ENCODE measurements at regions not wholly inside any gene's neighbourhood (a gene's known extent, or its start where the extent isn't known, plus 50 kb on each side); places are given as distances from the start of the nearest gene placed in this dataset.

DNA sequence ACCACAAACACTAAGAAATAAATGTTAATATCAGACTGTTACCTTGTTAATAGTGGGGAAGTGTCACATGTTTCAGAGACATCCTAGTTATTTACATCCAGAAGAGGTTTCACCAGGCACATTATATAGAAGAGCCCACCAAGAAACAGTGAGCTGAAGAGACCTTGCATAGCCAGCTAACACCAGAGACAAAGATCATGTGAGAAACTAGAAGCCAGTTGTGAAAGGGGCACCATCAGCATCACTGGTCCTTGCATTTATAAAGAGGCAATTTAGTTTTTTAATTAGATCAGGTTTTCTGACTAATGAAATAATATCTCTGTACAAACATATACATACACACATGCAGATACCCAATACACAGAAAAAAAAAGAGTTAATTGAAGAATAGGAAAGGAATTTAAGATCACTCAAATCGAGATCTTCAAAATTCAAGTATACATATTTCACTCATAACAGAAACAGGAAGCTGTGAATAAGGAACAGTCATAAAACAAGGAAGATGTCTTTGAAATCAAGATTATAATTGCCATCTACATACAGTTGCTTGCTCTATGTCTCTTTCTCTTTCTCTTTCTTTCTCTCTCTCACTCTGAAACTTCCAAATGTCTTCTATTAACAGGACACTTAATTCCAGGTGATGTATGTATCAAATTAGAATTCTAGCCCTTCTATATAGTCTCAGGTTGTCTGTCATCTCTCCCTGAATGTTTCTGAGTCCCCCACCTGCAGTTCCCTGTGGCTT is 348.7 kb downstream of the ETS1 start:
- TF ChIP-seq, protein P1, sequence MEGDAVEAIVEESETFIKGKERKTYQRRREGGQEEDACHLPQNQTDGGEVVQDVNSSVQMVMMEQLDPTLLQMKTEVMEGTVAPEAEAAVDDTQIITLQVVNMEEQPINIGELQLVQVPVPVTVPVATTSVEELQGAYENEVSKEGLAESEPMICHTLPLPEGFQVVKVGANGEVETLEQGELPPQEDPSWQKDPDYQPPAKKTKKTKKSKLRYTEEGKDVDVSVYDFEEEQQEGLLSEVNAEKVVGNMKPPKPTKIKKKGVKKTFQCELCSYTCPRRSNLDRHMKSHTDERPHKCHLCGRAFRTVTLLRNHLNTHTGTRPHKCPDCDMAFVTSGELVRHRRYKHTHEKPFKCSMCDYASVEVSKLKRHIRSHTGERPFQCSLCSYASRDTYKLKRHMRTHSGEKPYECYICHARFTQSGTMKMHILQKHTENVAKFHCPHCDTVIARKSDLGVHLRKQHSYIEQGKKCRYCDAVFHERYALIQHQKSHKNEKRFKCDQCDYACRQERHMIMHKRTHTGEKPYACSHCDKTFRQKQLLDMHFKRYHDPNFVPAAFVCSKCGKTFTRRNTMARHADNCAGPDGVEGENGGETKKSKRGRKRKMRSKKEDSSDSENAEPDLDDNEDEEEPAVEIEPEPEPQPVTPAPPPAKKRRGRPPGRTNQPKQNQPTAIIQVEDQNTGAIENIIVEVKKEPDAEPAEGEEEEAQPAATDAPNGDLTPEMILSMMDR (conservative IDR thresholded peaks at IDR 0.05; ENCODE audit: low read length): no peak
- no peak for TF ChIP-seq EZH2phosphoT487 (IDR thresholded peaks at IDR 0.05; ENCODE audit: borderline replicate concordance)
